H1 (cell line): ENCODE measurements at regions not wholly inside any gene's neighbourhood (a gene's known extent, or its start where the extent isn't known, plus 50 kb on each side); places are given as distances from the start of the nearest gene placed in this dataset.

Source experiments
- CTCF ChIA-PET: fragments of 300-600 bp; sonication (Branson Sonifier 250); formaldehyde crosslinking; loops from one replicate; lab custom pipeline; 2021; ENCODE audit not compliant: partially characterized antibody; lab: Charles Lee
- POLR2A ChIA-PET: fragments of 300-600 bp; sonication (Branson Sonifier 250); formaldehyde crosslinking; loops from one replicate; lab custom pipeline; 2021; ENCODE audit warnings: inconsistent platforms; ENCODE audit not compliant: partially characterized antibody; lab: Charles Lee
- DNase-seq, 2 experiments: peaks; one replicate each; pipeline versions ENCODE4 v3.0.0 to v3.0.0-alpha.2; 2010 to 2022; ENCODE audit warnings: low spot score in 2 of 2, low read depth in 1 of 2, mixed read lengths in 1 of 2
- FAIRE-seq: peaks from 2 replicates; lab custom pipeline; 2011; peaks lifted over from hg19 to GRCh38; lab: Jason Lieb, UNC
- H2AFZ ChIP-seq: 2 replicates; pipeline ENCODE4 v1.8.1; 2012; ENCODE audit warnings: low read length, inconsistent platforms
- H2AK5ac ChIP-seq: 2 replicates; pipeline ENCODE4 v1.6.1; 2013; ENCODE audit warnings: low read depth, low read length
- H2BK120ac ChIP-seq: replicated peaks from 2 replicates; pipeline ENCODE3; 2013; ENCODE audit warnings: low read depth, low read length, inconsistent platforms
- H2BK12ac ChIP-seq: 2 replicates; pipeline ENCODE4 v1.6.1; 2013; ENCODE audit warnings: low read depth, low read length
- H2BK15ac ChIP-seq: 2 replicates; pipeline ENCODE4 v1.6.1; 2013; ENCODE audit warnings: low read length
- H2BK20ac ChIP-seq: 2 replicates; pipeline ENCODE4 v1.6.1; 2013; ENCODE audit warnings: low read length
- H2BK5ac ChIP-seq: 2 replicates; pipeline ENCODE4 v1.6.1; 2013; ENCODE audit warnings: low read depth, low read length
- H3K14ac ChIP-seq: 2 replicates; pipeline ENCODE4 v1.6.1; 2013; ENCODE audit warnings: inconsistent platforms; ENCODE audit not compliant: insufficient read length
- H3K18ac ChIP-seq: 2 replicates; pipeline ENCODE4 v1.6.1; 2013; ENCODE audit warnings: low read length; ENCODE audit errors: extremely low read depth
- H3K23ac ChIP-seq: 2 replicates; pipeline ENCODE4 v1.6.1; 2013; ENCODE audit warnings: inconsistent platforms; ENCODE audit not compliant: insufficient read length
- H3K23me2 ChIP-seq: 2 replicates; pipeline ENCODE4 v1.6.1; 2013; ENCODE audit warnings: low read depth, low read length
- H3K27ac ChIP-seq: 2 replicates; pipeline ENCODE4 v1.6.1; 2011; ENCODE audit warnings: low read depth, low read length, inconsistent platforms
- H3K27me3 ChIP-seq, 4 experiments: replicated peaks in 1 of 4; 1 replicate in 1 of 4; 2 replicates in 3 of 4; pipeline versions ENCODE4 v1.6.1 to v1.8.1; 2011 to 2013; ENCODE audit warnings: low read length in 3 of 4, mild to moderate bottlenecking in 3 of 4, inconsistent platforms in 2 of 4, mixed read lengths in 2 of 4, moderate library complexity in 1 of 4; ENCODE audit not compliant: control insufficient read depth in 3 of 4, insufficient read depth in 3 of 4; ENCODE audit errors: extremely low read depth in 1 of 4
- H3K36me3 ChIP-seq, 4 experiments: 2 replicates each; pipeline versions ENCODE4 v1.6.1 to v1.8.1; 2011 to 2013; ENCODE audit warnings: mild to moderate bottlenecking in 4 of 4, low read length in 3 of 4, moderate library complexity in 2 of 4, control low read depth in 1 of 4, inconsistent platforms in 1 of 4; ENCODE audit not compliant: insufficient read depth in 4 of 4, control insufficient read depth in 2 of 4
- H3K4ac ChIP-seq: replicated peaks from 2 replicates; pipeline ENCODE3; 2013; ENCODE audit warnings: low read length, low read depth, mixed read lengths, inconsistent platforms; ENCODE audit not compliant: insufficient read length
- H3K4me1 ChIP-seq, 4 experiments: replicated peaks in 1 of 4; 1 replicate in 1 of 4; 2 replicates in 3 of 4; pipeline versions ENCODE4 v1.6.1 to v1.8.1; 2011 to 2013; ENCODE audit warnings: low read length in 3 of 4, inconsistent platforms in 2 of 4, mixed read lengths in 1 of 4; ENCODE audit not compliant: insufficient read depth in 4 of 4, control insufficient read depth in 3 of 4
- H3K4me2 ChIP-seq, 2 experiments: 2 replicates each; pipeline versions ENCODE4 v1.6.1 to v1.8.1; 2011 to 2013; ENCODE audit warnings: low read depth in 2 of 2, low read length in 2 of 2, control low read depth in 1 of 2, inconsistent platforms in 1 of 2, mild to moderate bottlenecking in 1 of 2; ENCODE audit not compliant: insufficient read depth in 1 of 2
- H3K4me3 ChIP-seq, 4 experiments: fragments of 200-600, 300-600 bp in 1 of 4; sonication (generic), shearing (Covaris generic), sonication (Bioruptor Twin) in 1 of 4; 2 replicates each; pipeline versions ENCODE4 v1.5.1 to v1.8.1; 2011 to 2016; ENCODE audit warnings: low read length in 4 of 4, low read depth in 3 of 4, control low read depth in 2 of 4, inconsistent platforms in 2 of 4, mild to moderate bottlenecking in 2 of 4, mixed read lengths in 1 of 4, moderate library complexity in 1 of 4; ENCODE audit not compliant: insufficient read depth in 2 of 4; ENCODE audit errors: extremely low read depth in 1 of 4
- H3K56ac ChIP-seq: replicated peaks from 2 replicates; pipeline ENCODE3; 2013; ENCODE audit warnings: low read depth, mild to moderate bottlenecking, mixed read lengths, low read length, inconsistent platforms; ENCODE audit not compliant: insufficient read length
- H3K79me1 ChIP-seq: 2 replicates; pipeline ENCODE4 v1.6.1; 2013; ENCODE audit warnings: low read depth, low read length, control low read depth
- H3K79me2 ChIP-seq, 2 experiments: 2 replicates each; pipeline versions ENCODE4 v1.6.1 to v1.8.1; 2012 to 2013; ENCODE audit warnings: low read length in 2 of 2, mild to moderate bottlenecking in 2 of 2, inconsistent platforms in 1 of 2; ENCODE audit not compliant: insufficient read depth in 2 of 2, control insufficient read depth in 1 of 2
- H3K9ac ChIP-seq, 4 experiments: replicated peaks in 1 of 4; 1 replicate in 1 of 4; 2 replicates in 3 of 4; pipeline versions ENCODE4 v1.6.1 to v1.8.1; 2011 to 2013; ENCODE audit warnings: low read depth in 3 of 4, low read length in 3 of 4, control low read depth in 2 of 4, mild to moderate bottlenecking in 2 of 4, moderate library complexity in 2 of 4, inconsistent platforms in 1 of 4; ENCODE audit errors: extremely low read depth in 1 of 4
- H3K9me3 ChIP-seq, 2 experiments: 2 replicates each; pipeline versions ENCODE4 v1.6.1 to v1.8.1; 2012 to 2013; ENCODE audit warnings: mild to moderate bottlenecking in 2 of 2, moderate library complexity in 2 of 2, control low read depth in 1 of 2, inconsistent platforms in 1 of 2, low read depth in 1 of 2, low read length in 1 of 2, mixed read lengths in 1 of 2; ENCODE audit not compliant: insufficient read depth in 2 of 2
- H4K20me1 ChIP-seq, 2 experiments: replicated peaks in 1 of 2; 2 replicates each; pipeline versions ENCODE3 to v1.8.1; 2011 to 2013; ENCODE audit warnings: inconsistent platforms in 2 of 2, low read length in 2 of 2, mild to moderate bottlenecking in 1 of 2; ENCODE audit not compliant: insufficient read depth in 2 of 2, control insufficient read depth in 1 of 2
- H4K5ac ChIP-seq: 2 replicates; pipeline ENCODE4 v1.6.1; 2013; ENCODE audit warnings: low read length, low read depth, mixed read lengths, inconsistent platforms; ENCODE audit not compliant: insufficient read length
- H4K8ac ChIP-seq: 2 replicates; pipeline ENCODE4 v1.8.0; 2013; ENCODE audit warnings: mild to moderate bottlenecking, moderate library complexity, low read length, inconsistent platforms; ENCODE audit not compliant: insufficient read depth; ENCODE audit errors: extremely low read depth
- H4K91ac ChIP-seq: replicated peaks from 2 replicates; pipeline ENCODE3; 2013; ENCODE audit warnings: low read length, mixed read lengths, inconsistent platforms; ENCODE audit not compliant: insufficient read length
- BCL11A ChIP-seq, 2 experiments: IDR thresholded peaks; one replicate each; pipeline ENCODE4 v1.6.1; 2011; ENCODE audit warnings: low read depth in 2 of 2, low read length in 2 of 2, mild to moderate bottlenecking in 2 of 2
- BRCA1 ChIP-seq: IDR thresholded peaks from 2 replicates; pipeline ENCODE4 v1.6.1; 2012; ENCODE audit warnings: low read depth, low read length, improper control_type of control experiment
- CREB1 ChIP-seq: IDR thresholded peaks from 2 replicates; pipeline ENCODE4 v1.6.1; 2012; ENCODE audit warnings: inconsistent platforms
- CTCF ChIP-seq, 3 experiments: IDR thresholded peaks; 1 replicate in 2 of 3; 2 replicates in 1 of 3; pipeline versions ENCODE4 v1.5.1 to v1.6.1; 2011; ENCODE audit warnings: low read length in 3 of 3, mild to moderate bottlenecking in 3 of 3, inconsistent platforms in 2 of 3, low read depth in 1 of 3, moderate library complexity in 1 of 3; ENCODE audit not compliant: insufficient read depth in 1 of 3; ENCODE audit errors: control extremely low read depth in 1 of 3
- E2F6 ChIP-seq: IDR thresholded peaks from 2 replicates; pipeline ENCODE4 v1.6.1; 2012; ENCODE audit warnings: inconsistent platforms
- HDAC6 ChIP-seq: IDR thresholded peaks from one replicate; pipeline ENCODE4 v1.7.1; 2012; ENCODE audit warnings: low read depth, mild to moderate bottlenecking, inconsistent platforms, low read length, moderate library complexity
- JUND ChIP-seq: IDR thresholded peaks from 2 replicates; pipeline ENCODE4 v1.6.1; 2011; ENCODE audit warnings: mild to moderate bottlenecking, improper control_type of control experiment, low read length
- KDM4A ChIP-seq: IDR thresholded peaks from one replicate; pipeline ENCODE4 v1.7.1; 2012; ENCODE audit warnings: low read depth, mild to moderate bottlenecking, moderate library complexity, low read length, inconsistent platforms; ENCODE audit not compliant: severe bottlenecking
- KDM5A ChIP-seq: fragments of 200-600 bp; IDR thresholded peaks from 2 replicates; pipeline ENCODE4 v1.7.1; 2012; ENCODE audit warnings: mild to moderate bottlenecking, low read length, inconsistent platforms, mixed read lengths
- POU5F1 ChIP-seq: IDR thresholded peaks from 2 replicates; pipeline ENCODE4 v1.6.1; 2011; ENCODE audit warnings: low read depth, mild to moderate bottlenecking, low read length, moderate library complexity
- SP4 ChIP-seq: IDR thresholded peaks from 2 replicates; pipeline ENCODE4 v1.6.1; 2012; ENCODE audit warnings: low read length, inconsistent platforms
- WGBS, 2 experiments: shearing (Covaris generic) in 1 of 2; methylation state at CpG; one replicate each; pipeline versions ENCODE4 v1.1.6 to v1.1.7; 2013 to 2015; ENCODE audit warnings: low lambda C conversion rate in 2 of 2, mixed read lengths in 2 of 2, inconsistent platforms in 1 of 2, low coverage in 1 of 2, missing lambda C conversion rate in 1 of 2; ENCODE audit not compliant: insufficient replicate concordance in 2 of 2, insufficient coverage in 1 of 2, insufficient read length in 1 of 2; ENCODE audit errors: extremely low coverage in 1 of 2, missing lambda C conversion rate in 1 of 2; 5-methylcytosine and 5-hydroxymethylcytosine counted together
- TF ChIP-seq, protein P1 (sequence below): IDR thresholded peaks from 2 replicates; pipeline ENCODE4 v1.6.1; 2011; ENCODE audit warnings: low read length, improper control_type of control experiment

DNA sequence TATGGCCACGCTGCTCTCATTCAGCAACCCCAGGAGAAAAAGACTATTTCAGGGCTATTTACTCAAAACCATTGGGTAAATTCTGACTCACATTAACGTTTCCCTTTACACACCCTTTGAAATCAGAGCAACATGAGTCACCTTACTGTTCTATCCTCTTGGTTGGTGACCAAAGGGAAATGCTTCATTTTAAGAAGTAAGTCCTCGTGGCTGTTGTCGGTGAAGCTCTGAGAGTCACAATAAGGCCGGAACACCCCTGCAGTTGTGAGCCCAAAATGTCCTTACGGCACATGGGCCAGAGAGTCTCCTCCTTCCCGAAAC, 56.3 kb upstream of the SPRY1 start:
- no peak overlapping the region for H4K91ac ChIP-seq
- no peak overlapping the region for H2AFZ ChIP-seq
- H3K27me3 ChIP-seq, result no peaks in the 10 kb centered on the region
- no peaks in the 10 kb centered on the region for H3K9me3 ChIP-seq
- H4K5ac ChIP-seq, result no peak overlapping the region
- no peak overlapping the region for H2AK5ac ChIP-seq
- no peak overlapping the region for H2BK5ac ChIP-seq
- no peak overlapping the region for H4K8ac ChIP-seq
- no peak overlapping the region for H3K23ac ChIP-seq
- H3K23me2 ChIP-seq, result no peaks in the 10 kb centered on the region
- no peak for DNase-seq
- no peak overlapping the region for H3K56ac ChIP-seq
- ChIA-PET CTCF (interaction anchor here (0.6 to 1.9 kb wide), 7 partner anchors 10 to 320 kb away, joined by 3 to 12 read pairs (median 3); no protein-coding TSS in a partner anchor), POLR2A (no interaction called here)
- no peaks in the 10 kb centered on the region for H4K20me1 ChIP-seq
- no peak overlapping the region for H3K4ac ChIP-seq
- 87% methylated on average over 7 of the region's 7 CpGs; no CpG with 5 or more reads in 1 of the 2 experiments for WGBS, 2 experiments
- peaks cover 0 to 4% (median 1%) of the 10 kb centered on the region in 4 experiments; a peak in 3 of 7 replicates for H3K4me1 ChIP-seq
- no peak for FAIRE-seq
- H3K27ac ChIP-seq, result no peak overlapping the region
- no peak overlapping the region for H3K14ac ChIP-seq
- H2BK15ac ChIP-seq, result no peak overlapping the region
- no peak overlapping the region for H2BK12ac ChIP-seq
- no peak overlapping the region for H2BK120ac ChIP-seq
- H3K79me2 ChIP-seq, result no peaks in the 10 kb centered on the region
- H3K4me3 ChIP-seq, result no peak overlapping the region
- no peak overlapping the region for H3K18ac ChIP-seq
- no peak overlapping the region for H2BK20ac ChIP-seq
- H3K36me3 ChIP-seq, result no peaks in the 10 kb centered on the region
- H3K9ac ChIP-seq, result no peak overlapping the region
- H3K79me1 ChIP-seq, result no peaks in the 10 kb centered on the region
- no peak overlapping the region for H3K4me2 ChIP-seq
- TF ChIP-seq BCL11A (IDR thresholded peaks at IDR 0.05; ENCODE audit: low read depth in 2 of 2, low read length in 2 of 2), result no peak
- TF ChIP-seq JUND, result no peak
- TF ChIP-seq BRCA1, result no peak
- TF ChIP-seq POU5F1, result no peak
- no peak for TF ChIP-seq KDM5A
- TF ChIP-seq CREB1, result no peak
- TF ChIP-seq E2F6, result no peak
- no peak for TF ChIP-seq SP4
- TF ChIP-seq CTCF (IDR thresholded peaks at IDR 0.05; ENCODE audit: control extremely low read depth in 1 of 3, insufficient read depth in 1 of 3, low read depth in 1 of 3, low read length in 3 of 3), result no peak
- TF ChIP-seq HDAC6, result no peak
- no peak for TF ChIP-seq KDM4A
- TF ChIP-seq, protein P1, sequence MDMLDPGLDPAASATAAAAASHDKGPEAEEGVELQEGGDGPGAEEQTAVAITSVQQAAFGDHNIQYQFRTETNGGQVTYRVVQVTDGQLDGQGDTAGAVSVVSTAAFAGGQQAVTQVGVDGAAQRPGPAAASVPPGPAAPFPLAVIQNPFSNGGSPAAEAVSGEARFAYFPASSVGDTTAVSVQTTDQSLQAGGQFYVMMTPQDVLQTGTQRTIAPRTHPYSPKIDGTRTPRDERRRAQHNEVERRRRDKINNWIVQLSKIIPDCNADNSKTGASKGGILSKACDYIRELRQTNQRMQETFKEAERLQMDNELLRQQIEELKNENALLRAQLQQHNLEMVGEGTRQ, result no peak
